ENCODE measurements at regions not wholly inside any gene's neighbourhood (a gene's known extent, or its start where the extent isn't known, plus 50 kb on each side); places are given as distances from the start of the nearest gene placed in this dataset.
A peak's percentile ranks its signal among the peaks of the same experiment; 100 is the strongest.

DNA sequence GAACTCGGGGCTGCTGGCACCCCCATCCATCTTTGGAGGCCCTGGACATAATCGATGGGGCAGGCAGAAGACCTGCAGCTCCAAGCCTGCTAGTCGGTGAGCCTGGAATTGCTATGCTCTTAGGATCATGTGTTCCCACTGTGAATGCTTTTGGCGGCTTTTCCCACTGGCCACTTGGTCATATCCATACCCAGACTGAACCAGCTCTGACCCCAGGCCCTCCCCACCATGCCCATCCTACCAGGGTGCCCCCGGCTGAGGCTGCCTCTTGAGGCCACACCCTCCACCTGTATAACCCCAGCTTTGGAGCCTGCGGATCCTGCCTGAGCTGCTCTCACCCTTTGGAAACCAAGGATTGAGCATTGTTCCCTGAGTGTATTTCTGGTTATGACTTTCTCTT is 113.5 kb downstream of the TENT4A start:
- Histone ChIP-seq H3K4me1 (no peaks in the 10 kb centered on the region), H3K36me3 (no peaks in the 10 kb centered on the region), H3K27ac (no peak overlapping the region), H3K4me3 (no peak overlapping the region), H3K27me3 (no peaks in the 10 kb centered on the region), H3K9me3 (replicated peaks) (no peaks in the 10 kb centered on the region)
- no peak for DNase-seq

DNA sequence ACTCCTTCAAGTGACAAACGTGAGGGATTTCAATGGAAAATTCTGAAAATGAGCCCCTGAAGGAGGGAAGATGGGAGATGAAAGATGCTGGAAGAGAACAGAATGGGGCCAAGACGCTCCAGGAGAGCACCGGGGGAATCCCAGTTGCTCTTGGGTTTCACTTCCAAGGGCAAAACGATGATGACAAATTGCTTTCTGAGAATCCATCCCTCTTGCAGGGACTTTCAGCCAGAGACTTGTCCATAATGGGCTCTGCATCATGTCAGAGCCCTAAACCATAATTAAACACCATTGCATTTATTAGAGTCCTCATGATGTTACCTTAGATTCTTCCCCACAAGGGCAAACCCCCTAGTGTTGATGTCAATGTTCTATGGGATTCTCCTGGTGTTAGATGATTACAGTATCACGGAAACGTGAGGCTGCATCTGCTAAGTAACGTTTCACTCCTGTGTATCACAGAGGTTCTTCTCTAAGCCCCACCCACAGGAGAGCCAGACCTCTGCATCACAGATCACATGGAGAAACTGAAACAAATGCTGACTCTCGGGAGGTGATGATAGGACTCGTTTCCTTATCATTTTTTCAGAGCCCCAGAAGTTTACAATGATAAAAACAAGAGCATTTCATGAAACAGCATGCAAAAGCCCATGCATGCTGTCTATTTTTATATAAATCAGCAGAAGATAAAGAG is 114.4 kb downstream of the TENT4A start:
- no peak for DNase-seq
- H3K4me1 ChIP-seq: no peaks in the 10 kb centered on the region; the same call in 1 of the 2 replicates
- H3K36me3 ChIP-seq: no peaks in the 10 kb centered on the region
- H3K27me3 ChIP-seq: no peaks in the 10 kb centered on the region
- H3K4me3 ChIP-seq: no peak overlapping the region
- no peak overlapping the region for H3K27ac ChIP-seq
- H3K9me3 ChIP-seq (replicated peaks): no peaks in the 10 kb centered on the region

DNA sequence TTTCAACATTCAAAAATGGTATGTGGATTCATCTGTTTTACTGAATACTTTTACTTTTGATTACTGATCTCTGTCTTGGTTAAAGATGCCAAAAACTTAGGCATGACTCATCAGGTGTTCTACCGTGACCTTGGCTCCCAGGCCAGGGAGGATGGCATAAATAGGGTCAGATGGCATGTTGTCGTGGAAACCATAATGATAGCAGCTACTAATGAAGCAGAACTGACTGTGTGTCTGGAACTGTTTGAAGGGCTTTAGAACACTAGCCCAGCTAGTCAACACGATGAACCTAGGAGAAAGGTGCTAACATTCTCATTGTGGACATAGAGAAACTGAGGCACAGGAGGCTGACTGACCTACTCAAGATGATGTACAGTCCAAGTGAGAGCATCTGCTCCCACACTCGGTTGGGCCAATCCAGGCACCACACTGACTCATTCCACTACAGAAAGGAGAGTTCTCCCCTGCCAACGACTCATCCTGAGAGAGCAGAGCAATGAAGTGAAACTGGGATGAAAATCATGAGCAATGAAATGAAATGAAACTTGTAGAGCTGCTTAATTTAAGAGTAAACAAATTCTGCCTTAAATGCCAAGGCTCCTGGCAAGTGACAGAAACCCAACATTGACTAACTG is 116.0 kb downstream of the TENT4A start:
- no peaks in the 10 kb centered on the region for H3K9me3 ChIP-seq (replicated peaks)
- no peaks in the 10 kb centered on the region for H3K27me3 ChIP-seq
- H3K27ac ChIP-seq: no peak overlapping the region
- H3K36me3 ChIP-seq: no peaks in the 10 kb centered on the region
- no peak overlapping the region for H3K4me3 ChIP-seq
- no peaks in the 10 kb centered on the region; the same call in 1 of the 2 replicates for H3K4me1 ChIP-seq
- no peak for DNase-seq

DNA sequence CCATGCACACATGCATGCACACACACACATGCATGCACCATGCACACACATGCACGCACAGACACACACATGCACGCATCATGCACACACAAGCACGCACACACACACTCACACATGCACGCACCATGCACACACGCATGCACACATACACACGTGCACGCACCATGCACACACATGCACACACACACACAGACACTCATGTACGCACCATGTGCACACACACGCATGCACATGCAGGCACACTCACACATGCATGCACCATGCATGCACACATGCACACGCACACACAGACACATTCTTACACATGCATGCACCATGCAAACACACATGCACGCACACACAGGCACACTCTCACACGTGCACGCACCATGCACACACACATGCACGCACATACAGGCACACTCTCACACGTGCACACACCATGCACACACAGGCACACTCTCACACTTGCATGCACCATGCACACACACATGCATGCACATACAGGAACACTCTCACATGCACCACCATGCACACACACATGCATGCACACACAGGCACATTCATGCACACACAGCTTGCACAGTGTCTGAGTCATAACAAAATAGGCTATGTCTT is 117.5 kb downstream of the TENT4A start:
- no peak overlapping the region for H3K4me3 ChIP-seq
- H3K9me3 ChIP-seq (replicated peaks): no peaks in the 10 kb centered on the region
- no peaks in the 10 kb centered on the region for H3K27me3 ChIP-seq
- no peak for DNase-seq
- no peaks in the 10 kb centered on the region; the same call in 1 of the 2 replicates for H3K4me1 ChIP-seq
- no peak overlapping the region for H3K27ac ChIP-seq
- no peaks in the 10 kb centered on the region for H3K36me3 ChIP-seq

DNA sequence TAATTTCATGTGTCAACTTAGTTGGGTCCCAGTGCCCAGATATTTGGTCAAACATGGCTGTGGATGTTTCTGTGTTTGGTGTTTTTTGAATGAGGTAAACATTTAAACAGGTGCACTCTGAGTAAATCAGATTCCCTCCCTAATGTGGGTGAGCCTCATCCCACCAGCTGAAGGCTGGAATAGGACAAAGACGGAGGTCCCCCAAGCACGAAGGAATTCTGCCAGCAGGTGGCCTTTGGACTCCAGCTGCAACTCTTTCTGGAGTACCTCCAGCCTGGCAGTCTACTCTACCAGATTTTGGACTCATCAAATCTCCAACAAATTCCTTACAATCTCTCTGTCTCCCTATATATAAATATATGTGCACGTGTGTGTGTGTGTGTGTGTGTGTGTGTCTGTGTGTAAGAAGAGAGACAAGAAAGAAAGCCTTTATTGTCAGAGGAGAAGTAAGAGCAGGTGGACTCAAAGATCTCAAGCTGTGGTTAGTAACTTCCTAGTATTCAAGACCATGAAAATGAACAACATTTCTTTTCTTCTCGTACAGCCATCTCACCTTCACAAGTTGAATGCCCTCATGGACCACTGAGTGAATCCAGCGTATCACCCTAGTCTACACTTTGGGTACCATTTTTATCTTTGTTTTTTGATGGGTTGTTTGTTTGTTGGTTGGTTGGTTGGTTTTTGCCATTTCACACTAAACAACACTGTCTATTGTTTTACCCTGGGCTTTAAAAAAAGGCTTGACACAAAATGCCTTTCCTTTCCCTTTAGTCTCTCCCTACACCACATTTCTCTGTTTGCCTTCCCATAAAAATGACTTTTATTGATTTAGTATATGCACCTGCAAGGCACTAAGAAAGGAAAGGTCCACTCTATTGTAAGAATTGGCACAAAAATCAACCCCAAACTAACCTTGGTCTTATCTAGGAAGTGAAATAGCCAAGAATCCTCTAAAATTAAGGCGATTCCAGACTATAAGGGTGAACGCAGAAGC is 118.7 kb downstream of the TENT4A start:
- H3K36me3 ChIP-seq: no peaks in the 10 kb centered on the region
- H3K9me3 ChIP-seq (replicated peaks): no peaks in the 10 kb centered on the region
- DNase-seq: no peak
- H3K4me1 ChIP-seq: no peaks in the 10 kb centered on the region; the same call in 1 of the 2 replicates
- no peaks in the 10 kb centered on the region for H3K27me3 ChIP-seq
- H3K4me3 ChIP-seq: no peak overlapping the region
- no peak overlapping the region for H3K27ac ChIP-seq

DNA sequence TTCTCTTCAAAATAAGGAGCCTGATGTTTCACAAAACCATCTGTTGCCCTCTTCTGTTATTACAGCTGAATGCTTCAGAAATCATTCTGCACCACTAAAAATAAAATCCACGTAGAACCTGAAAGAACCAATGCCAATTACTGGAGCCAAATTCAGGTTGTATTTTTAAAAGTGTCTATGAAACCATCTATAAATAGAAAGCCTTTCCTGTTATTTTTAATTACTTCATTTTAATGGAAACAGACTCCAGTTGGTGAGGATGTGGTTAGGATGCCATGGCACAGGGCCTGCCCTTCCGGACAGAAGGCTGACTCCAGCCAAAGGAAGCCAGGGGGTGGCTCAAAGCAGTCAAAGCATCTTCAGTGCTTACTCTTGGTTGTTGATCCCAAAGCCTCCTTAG is 119.8 kb downstream of the TENT4A start:
- Histone ChIP-seq H3K36me3 (no peaks in the 10 kb centered on the region), H3K9me3 (replicated peaks) (no peaks in the 10 kb centered on the region), H3K27ac (no peak overlapping the region), H3K4me1 (no peaks in the 10 kb centered on the region; the same call in 1 of the 2 replicates), H3K27me3 (no peaks in the 10 kb centered on the region), H3K4me3 (no peak overlapping the region)
- DNase-seq: no peak

DNA sequence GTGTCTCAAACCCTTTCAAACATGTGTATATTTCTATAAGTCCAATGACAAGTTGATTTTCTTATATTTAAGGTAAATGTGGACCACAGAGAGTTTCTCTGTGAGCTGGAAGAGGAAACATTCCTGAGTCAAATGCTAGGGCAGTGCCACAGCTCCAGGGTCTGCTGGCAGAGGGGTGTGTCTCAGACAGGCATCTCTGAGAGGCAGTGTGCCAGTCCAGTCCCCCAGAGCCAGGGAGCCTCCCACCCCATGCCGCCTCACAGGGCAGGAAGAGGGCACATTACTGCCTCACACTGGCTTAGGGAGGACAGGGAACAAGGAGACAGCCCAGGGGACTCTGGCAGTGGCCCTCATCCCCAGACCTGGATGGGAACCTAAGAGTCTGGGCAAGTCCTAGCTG is 120.2 kb downstream of the TENT4A start:
- Histone ChIP-seq H3K9me3 (replicated peaks) (no peaks in the 10 kb centered on the region), H3K4me3 (no peak overlapping the region), H3K27me3 (no peaks in the 10 kb centered on the region), H3K27ac (no peak overlapping the region), H3K36me3 (no peaks in the 10 kb centered on the region), H3K4me1 (no peaks in the 10 kb centered on the region; the same call in 1 of the 2 replicates)
- no peak for DNase-seq

DNA sequence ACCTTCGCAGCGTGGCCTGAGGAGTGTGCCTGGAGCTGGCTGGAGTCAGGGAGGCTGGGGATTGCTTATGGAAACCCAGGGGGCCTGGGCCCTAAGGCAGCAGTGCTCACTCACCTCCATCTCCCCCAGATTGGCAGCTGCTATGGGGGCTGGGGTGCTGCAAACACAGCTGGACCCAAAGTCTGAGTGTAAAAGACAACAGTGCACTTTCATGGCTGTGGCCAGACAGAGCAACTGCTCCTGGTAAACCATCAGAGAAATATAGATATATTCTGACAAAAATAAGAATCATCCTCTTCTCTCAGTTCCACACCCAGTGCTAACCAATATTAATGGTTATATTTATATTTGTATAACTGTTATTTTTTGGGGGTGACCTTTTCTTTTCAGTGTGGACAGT is 123.9 kb downstream of the TENT4A start:
- Histone ChIP-seq H3K27me3 (no peaks in the 10 kb centered on the region), H3K4me3 (no peak overlapping the region), H3K27ac (no peak overlapping the region), H3K9me3 (replicated peaks) (no peaks in the 10 kb centered on the region), H3K36me3 (no peaks in the 10 kb centered on the region), H3K4me1 (no peaks in the 10 kb centered on the region; the same call in 1 of the 2 replicates)
- DNase-seq: no peak

DNA sequence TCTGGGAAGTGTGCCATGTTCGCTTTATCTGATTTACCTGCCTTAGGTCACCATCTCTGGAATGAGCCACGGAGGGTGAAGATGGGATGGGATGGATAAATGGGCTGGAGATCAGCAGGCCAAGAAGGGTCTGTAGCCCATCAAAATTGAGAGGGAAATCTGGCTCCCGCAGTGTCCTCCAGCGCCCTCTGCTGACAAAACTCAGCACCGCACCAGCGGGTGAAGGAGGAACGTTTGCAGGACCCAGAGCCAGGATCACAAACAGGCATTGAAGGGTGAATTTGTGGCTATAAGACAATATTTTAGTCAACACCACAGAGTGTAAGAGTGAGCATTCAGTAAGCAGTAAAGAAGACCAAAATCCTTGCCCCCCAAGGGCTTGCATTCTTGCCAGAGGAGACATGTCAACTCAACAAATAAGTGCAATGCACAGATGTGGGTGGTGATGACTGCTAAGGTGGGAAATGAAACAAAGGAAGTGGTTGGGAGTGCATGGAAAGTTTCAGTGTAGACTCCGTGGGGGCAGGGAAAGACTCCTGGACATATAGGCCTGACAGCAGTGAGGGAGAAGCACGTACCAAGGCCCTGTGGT is 124.4 kb downstream of the TENT4A start:
- Histone ChIP-seq H3K4me1 (no peaks in the 10 kb centered on the region; the same call in 1 of the 2 replicates), H3K9me3 (replicated peaks) (no peaks in the 10 kb centered on the region), H3K4me3 (no peak overlapping the region), H3K27me3 (no peaks in the 10 kb centered on the region), H3K36me3 (no peaks in the 10 kb centered on the region), H3K27ac (no peak overlapping the region)
- DNase-seq: peak; percentile 20 to 47

DNA sequence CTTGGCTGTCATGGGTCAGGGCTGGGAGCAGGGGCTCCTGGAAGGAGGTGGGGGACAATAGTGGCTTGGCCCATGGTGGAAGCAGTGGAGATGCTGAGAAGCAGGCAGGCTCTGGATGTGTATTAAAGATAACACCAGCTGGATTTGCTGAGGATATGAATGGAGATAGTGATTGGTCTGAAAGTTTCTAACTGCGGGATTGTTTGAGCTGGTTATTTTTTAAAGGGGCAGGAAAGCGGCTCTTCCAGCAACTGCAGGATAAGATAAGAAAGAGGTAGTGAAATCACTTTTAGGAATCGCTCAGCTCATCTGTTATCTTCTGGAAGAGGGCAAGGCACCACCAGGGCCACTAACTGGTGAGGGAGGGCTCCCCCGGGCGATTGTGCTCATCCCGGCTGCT is 125.5 kb downstream of the TENT4A start:
- H3K27ac ChIP-seq: no peak overlapping the region
- no peaks in the 10 kb centered on the region for H3K27me3 ChIP-seq
- H3K36me3 ChIP-seq: no peaks in the 10 kb centered on the region
- no peaks in the 10 kb centered on the region for H3K4me1 ChIP-seq
- no peak for DNase-seq
- H3K4me3 ChIP-seq: no peak overlapping the region
- no peaks in the 10 kb centered on the region for H3K9me3 ChIP-seq (replicated peaks)

DNA sequence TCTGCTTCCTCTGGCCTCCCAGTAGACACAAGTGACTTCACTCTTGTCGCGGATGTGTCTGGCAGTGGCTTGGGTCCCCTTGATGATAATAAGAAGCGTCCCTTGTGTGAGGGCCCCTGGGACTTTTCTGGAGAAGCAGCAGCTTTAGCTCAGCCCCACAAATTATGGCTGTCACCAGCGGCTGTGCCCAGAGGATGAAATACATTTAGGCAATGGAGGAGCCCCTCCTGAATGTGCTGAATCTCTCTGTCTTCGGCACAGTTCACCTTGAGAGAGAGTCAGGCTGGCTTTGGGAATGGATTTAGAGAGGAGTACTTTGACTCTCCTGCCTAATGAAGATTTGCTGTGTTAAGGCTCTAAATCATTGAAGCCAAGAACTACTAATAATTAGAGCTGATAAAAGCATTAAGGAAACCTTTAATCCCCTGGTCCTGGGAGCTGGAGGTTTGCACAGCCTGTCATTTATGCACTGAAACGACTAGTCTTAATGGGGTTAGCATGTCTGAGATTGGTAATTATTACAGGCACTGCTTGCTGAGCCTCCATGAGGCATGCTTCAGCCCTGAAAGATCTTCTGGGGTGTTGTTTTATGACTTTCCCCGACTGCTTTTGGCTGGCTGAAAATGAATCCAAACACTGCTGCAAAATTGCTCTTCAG is 127.0 kb downstream of the TENT4A start:
- Histone ChIP-seq H3K4me1 (no peaks in the 10 kb centered on the region), H3K4me3 (no peak overlapping the region), H3K9me3 (replicated peaks) (no peaks in the 10 kb centered on the region), H3K27me3 (no peaks in the 10 kb centered on the region), H3K27ac (no peak overlapping the region), H3K36me3 (no peaks in the 10 kb centered on the region)
- no peak for DNase-seq

DNA sequence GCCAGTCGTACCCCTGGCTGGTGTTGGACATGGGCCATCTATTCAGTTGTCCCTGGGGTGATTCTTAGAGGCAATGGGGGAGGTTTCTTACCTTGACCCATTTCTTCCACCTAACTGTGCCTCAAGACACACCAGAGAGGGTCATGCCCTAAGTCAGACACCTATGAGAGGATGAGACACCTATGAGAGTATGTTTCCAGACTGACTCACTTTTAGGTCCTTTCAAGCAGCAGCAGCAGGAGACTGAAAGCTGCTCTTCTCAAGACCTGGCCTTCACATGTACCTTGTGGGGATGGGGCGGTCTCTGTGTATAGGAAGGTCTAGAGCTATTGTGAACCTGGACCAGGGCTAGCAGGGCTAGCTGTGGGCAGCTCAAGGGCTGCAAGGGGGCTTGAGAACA is 130.1 kb downstream of the TENT4A start:
- no peaks in the 10 kb centered on the region for H3K27me3 ChIP-seq

DNA sequence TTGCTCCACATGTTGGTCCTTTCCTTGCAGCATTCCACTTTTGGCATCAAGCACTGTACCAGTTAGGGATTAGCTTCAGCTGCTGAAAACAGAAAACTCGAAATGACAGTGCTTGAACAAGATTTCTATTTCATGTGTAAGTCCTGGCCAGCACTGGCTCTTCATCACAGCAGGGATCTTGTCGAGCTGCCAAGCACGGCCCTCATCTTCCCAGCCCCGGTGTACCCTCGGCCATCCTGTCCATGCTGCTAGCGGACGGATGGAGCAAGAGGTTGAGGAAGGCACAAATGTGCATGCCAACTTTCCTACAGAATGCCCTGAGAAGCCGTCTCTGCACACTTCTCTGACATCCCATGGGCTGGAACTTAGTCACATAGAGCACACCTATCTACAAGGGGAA is 130.6 kb downstream of the TENT4A start:
- no peak overlapping the region for H3K4me3 ChIP-seq
- H3K27ac ChIP-seq: no peak overlapping the region
- DNase-seq: no peak
- no peaks in the 10 kb centered on the region for H3K36me3 ChIP-seq
- H3K4me1 ChIP-seq: no peaks in the 10 kb centered on the region
- no peaks in the 10 kb centered on the region for H3K9me3 ChIP-seq (replicated peaks)
- H3K27me3 ChIP-seq: no peaks in the 10 kb centered on the region

More for the DNA sequence above, 130.1 kb downstream of the TENT4A start:
- H3K4me3 ChIP-seq: no peak overlapping the region
- no peaks in the 10 kb centered on the region for H3K9me3 ChIP-seq (replicated peaks)
- no peak overlapping the region for H3K27ac ChIP-seq
- H3K36me3 ChIP-seq: no peaks in the 10 kb centered on the region
- no peak for DNase-seq
- H3K4me1 ChIP-seq: no peaks in the 10 kb centered on the region

DNA sequence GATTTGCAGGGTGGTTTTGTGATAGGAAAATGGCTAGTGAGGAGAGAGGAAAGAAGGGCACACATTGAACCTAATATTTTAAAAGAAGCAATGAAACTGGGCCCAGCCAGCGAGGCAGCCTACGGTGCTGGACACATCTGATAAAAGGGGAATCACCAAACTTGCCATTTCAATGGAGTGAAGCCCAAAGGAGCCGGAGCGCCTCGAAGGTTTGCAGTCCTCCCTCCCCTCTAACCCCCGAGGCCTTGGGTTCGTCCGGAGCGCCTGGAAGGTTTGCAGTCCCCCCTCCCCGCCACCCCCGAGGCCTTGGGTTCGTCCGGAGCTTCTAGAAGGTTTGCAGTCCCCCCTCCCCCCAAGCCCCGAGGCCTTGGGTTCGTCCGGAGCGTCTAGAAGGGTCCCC is 132.6 kb downstream of the TENT4A start:
- H3K4me3 ChIP-seq: no peak overlapping the region
- DNase-seq: no peak
- no peaks in the 10 kb centered on the region for H3K36me3 ChIP-seq
- H3K27ac ChIP-seq: no peak overlapping the region
- no peaks in the 10 kb centered on the region for H3K9me3 ChIP-seq (replicated peaks)
- no peaks in the 10 kb centered on the region for H3K27me3 ChIP-seq
- no peaks in the 10 kb centered on the region for H3K4me1 ChIP-seq
